Right lobe of liver (tissue), 4 donors: ENCODE measurements at regions not wholly inside any gene's neighbourhood (a gene's known extent, or its start where the extent isn't known, plus 50 kb on each side); places are given as distances from the start of the nearest gene placed in this dataset.

ENCODE experiments used
- POLR2A ChIP-seq: fragments of 450-650 bp; IDR thresholded peaks from one replicate; pipeline ENCODE4 v1.6.1; 2017; ENCODE audit warnings: antibody characterized with exemption, mild to moderate bottlenecking
- TF ChIP-seq, protein P1 (sequence below), 4 donors: fragments of 200-600 bp in 3 of 4; fragments of 450-650 bp in 1 of 4; IDR thresholded peaks; one replicate each; pipeline versions ENCODE4 v1.5.1 to v1.8.0; 2016 to 2022; ENCODE audit warnings: antibody characterized with exemption in 4 of 4, mild to moderate bottlenecking in 2 of 4
- donor health status: DM: no; HTN: no; CAD: no.
- donor health status: DM: no; HTN: no; CAD: no.
- donor health status: DM: no; HTN: yes; CAD: no.

DNA sequence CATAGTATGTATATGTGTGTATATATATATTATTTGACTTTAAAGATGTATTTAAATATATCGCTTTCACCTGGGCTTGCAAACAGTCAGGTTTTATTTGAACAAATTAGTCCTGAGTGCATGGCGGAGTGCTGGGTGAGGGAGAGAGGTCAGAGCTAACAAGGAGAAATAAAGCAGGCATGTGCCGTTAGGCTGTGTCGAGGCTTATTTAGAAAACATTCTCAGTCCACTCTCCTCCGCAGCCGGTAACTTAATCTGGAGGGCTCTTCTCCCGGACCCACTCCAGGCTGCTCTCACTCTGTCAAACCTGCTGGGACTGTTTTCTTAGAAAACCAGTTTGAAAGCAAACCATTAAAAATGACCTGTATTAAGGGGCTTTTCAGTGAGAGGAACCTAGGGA lies 455.9 kb downstream of the MN1 start:
- TF ChIP-seq, protein P1, sequence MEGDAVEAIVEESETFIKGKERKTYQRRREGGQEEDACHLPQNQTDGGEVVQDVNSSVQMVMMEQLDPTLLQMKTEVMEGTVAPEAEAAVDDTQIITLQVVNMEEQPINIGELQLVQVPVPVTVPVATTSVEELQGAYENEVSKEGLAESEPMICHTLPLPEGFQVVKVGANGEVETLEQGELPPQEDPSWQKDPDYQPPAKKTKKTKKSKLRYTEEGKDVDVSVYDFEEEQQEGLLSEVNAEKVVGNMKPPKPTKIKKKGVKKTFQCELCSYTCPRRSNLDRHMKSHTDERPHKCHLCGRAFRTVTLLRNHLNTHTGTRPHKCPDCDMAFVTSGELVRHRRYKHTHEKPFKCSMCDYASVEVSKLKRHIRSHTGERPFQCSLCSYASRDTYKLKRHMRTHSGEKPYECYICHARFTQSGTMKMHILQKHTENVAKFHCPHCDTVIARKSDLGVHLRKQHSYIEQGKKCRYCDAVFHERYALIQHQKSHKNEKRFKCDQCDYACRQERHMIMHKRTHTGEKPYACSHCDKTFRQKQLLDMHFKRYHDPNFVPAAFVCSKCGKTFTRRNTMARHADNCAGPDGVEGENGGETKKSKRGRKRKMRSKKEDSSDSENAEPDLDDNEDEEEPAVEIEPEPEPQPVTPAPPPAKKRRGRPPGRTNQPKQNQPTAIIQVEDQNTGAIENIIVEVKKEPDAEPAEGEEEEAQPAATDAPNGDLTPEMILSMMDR (IDR thresholded peaks at IDR 0.05), result no peak
- no peak for TF ChIP-seq POLR2A
